GM21737 (cell line): ENCODE measurements at regions not wholly inside any gene's neighbourhood (a gene's known extent, or its start where the extent isn't known, plus 50 kb on each side); places are given as distances from the start of the nearest gene placed in this dataset.
"Not testable (repeated sequence)": the region's sequence is repeated elsewhere in the genome, so short reads cannot be mapped to it uniquely, and the experiment has no call there.

Experiments used
- ATAC-seq: cut with Tn5 transposase; IDR thresholded peaks from one replicate; pipeline ENCODE4 v1.9.1; 2021; ENCODE audit warnings: mild to moderate bottlenecking, moderate library complexity; ENCODE audit not compliant: unreplicated experiment

DNA sequence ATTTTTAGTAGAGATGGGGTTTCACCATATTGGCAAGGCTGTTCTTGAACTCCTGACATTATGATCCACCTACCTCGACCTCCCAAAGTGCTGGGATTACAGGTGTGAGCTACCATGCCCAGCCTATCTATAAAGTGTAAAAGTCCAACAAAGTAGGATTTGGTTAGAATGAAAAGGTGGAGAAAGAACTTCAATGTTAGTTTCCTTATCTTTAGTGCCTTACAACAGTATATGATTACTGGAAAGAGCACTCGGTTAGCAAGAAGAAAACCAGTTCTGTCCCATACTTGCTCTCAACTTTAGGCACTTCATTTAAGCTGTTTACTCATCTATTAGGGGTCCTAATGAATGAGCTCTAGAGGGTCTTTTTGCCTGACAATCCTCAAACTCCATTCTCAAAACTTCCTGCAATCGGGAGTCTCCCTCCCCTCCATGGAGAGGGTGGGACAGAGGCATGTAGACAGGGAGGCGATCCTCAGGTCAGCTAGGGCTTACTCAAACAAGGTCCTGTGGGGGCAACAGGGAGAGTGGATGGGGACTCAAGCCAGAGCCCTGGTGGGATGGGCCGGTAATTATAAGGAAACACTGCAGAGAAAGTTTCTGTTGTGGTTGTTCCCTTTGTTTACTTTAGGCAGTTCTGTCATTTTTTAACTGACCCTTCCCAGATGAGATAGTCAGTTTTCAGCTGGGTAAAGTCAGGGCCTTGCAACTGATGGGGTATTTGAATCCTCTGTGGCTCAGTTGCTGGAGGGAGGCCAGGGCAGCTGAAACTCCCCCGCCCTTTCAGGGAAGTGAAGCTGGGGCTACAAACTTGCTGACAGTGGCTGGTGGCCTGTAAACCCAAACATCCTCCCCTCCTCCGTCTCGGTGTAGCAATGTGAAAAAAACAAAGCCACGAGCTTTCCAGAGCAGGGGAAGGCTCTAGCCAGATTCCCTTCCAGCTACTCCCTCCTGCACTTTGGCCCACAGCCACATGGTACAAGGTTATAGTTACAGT, 64.4 kb upstream of the NOTCH2NLA start:
- peak; percentile 61 for ATAC-seq

DNA sequence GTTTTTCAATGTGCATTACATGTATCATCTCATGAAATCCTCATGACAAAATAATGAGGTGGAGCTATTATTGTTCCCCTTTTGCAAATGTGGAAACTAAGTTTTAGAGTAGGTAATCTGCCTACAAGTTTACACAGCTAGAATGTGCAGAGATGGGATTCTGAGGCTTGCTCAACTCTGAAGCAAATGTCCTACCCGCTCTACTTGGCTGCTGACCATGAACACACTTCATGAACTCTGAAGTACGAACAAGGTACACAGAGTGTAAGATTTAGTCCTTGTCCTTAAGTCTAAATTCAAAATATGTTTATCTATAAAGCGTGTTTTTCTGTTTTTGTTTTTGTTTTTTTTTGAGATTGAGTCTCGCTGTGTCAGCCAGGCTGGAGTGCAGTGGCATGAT, 63.6 kb upstream of the NOTCH2NLA start:
- ATAC-seq = not testable (repeated sequence)

GRCh38 chr1:146287881-146288280, 59.1 kb upstream of the NOTCH2NLA start:
- ATAC-seq = not testable (repeated sequence)

- ATAC-seq = peak; percentile 47
Observed at GRCh38 chr1:146284760-146285159, 55.9 kb upstream of the NOTCH2NLA start.

GRCh38 chr1:146283527-146283880, 54.7 kb upstream of the NOTCH2NLA start:
- ATAC-seq = peak; percentile 27

- peak; percentile 58 for ATAC-seq
Observed at GRCh38 chr1:146282807-146283526, 54.1 kb upstream of the NOTCH2NLA start.

DNA sequence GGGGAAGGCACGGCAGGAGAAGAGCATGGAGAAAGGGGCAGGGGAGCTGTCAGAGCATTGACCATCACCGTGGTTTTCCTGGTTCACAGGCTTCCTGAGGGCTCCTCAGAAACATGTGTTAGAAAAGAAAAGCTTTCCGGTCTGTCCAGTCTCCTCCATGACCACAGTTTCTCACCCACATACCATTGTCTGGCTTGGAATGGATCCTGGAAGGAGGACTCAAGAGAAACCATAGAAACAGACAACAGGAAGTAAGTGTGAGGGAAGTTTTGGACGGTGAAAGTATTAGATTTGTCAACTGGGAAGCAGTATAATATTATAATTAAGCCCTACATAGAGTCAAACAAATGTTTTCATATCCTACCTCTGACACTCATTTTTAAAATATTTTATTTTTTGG, 52.7 kb upstream of the NOTCH2NLA start:
- not testable (repeated sequence) for ATAC-seq

- ATAC-seq = not testable (repeated sequence)
Observed at GRCh38 chr1:146278758-146279157, 49.9 kb upstream of the NOTCH2NLA start.
